ENCODE measurements at regions not wholly inside any gene's neighbourhood (a gene's known extent, or its start where the extent isn't known, plus 50 kb on each side); places are given as distances from the start of the nearest gene placed in this dataset.

- TF ChIP-seq CTCF (IDR thresholded peaks at IDR 0.05) = no peak
- no peak for TF ChIP-seq POLR2A (IDR thresholded peaks at IDR 0.05)
Observed at GRCh38 chr2:134029418-134029817, 224.5 kb upstream of the MGAT5 start.
